ENCODE measurements at regions not wholly inside any gene's neighbourhood (a gene's known extent, or its start where the extent isn't known, plus 50 kb on each side); places are given as distances from the start of the nearest gene placed in this dataset.

DNA sequence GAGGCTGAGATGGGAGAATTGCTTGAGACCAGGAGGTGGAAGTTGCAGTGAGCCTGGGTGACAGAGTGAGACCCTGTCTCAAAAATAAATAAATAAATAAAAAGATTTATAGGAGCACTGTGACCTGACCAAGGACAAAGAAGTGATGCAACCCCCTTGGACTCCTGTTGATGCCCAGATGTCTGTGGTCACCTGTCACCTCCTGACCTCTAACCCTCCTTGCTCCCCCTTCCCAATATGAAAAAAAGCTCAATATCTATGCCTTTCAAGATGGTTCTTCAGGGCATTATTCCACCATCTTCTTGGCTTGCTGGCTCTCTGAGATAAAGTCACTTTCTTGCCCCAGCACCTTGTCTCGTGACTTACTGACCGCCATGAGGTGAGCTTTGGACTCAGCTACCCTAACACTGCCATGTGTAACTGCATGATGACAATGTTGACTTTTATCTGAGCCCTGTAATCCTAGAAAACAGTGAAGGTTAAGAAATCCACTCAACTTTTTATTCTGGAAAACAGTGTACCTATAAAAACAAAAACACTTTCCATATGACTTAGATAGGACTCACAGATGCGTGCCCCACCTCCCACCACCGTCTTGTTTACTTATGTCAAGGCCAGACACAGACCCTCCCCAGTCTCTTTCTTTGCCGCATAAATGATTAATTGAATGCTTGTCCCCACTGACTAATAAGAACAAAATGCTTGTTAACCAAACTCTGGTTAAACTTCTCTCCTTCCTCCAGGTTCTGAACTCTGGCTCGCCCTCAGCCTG, 360.5 kb downstream of the BUD13 start (continued):
- no peak for TF ChIP-seq ZNF292 (CRISPR knock-in tag; IDR thresholded peaks at IDR 0.05; ENCODE audit: borderline replicate concordance, low read depth)
- TF ChIP-seq, protein P1, sequence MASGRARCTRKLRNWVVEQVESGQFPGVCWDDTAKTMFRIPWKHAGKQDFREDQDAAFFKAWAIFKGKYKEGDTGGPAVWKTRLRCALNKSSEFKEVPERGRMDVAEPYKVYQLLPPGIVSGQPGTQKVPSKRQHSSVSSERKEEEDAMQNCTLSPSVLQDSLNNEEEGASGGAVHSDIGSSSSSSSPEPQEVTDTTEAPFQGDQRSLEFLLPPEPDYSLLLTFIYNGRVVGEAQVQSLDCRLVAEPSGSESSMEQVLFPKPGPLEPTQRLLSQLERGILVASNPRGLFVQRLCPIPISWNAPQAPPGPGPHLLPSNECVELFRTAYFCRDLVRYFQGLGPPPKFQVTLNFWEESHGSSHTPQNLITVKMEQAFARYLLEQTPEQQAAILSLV (CRISPR knock-in tag; IDR thresholded peaks at IDR 0.05; ENCODE audit: borderline replicate concordance) = no peak
- no peak for TF ChIP-seq ZC3H4 (CRISPR knock-in tag; IDR thresholded peaks at IDR 0.05; ENCODE audit: borderline replicate concordance)
- TF ChIP-seq FLYWCH1 (CRISPR knock-in tag; IDR thresholded peaks at IDR 0.05) = no peak
- 0 out of 2 replicates have a peak, but pooled peaks have one; percentile 43 for TF ChIP-seq ZNF670 (CRISPR knock-in tag; IDR thresholded peaks at IDR 0.05; ENCODE audit: borderline replicate concordance)
- TF ChIP-seq, protein P2, sequence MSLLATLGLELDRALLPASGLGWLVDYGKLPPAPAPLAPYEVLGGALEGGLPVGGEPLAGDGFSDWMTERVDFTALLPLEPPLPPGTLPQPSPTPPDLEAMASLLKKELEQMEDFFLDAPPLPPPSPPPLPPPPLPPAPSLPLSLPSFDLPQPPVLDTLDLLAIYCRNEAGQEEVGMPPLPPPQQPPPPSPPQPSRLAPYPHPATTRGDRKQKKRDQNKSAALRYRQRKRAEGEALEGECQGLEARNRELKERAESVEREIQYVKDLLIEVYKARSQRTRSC (CRISPR knock-in tag; IDR thresholded peaks at IDR 0.05; ENCODE audit: low read depth) = no peak
- 0 out of 2 replicates have a peak, but pooled peaks have one; percentile 34 for TF ChIP-seq TBX3 (IDR thresholded peaks at IDR 0.05; ENCODE audit: borderline replicate concordance)
- TF ChIP-seq ETV5 (CRISPR knock-in tag; IDR thresholded peaks at IDR 0.05; ENCODE audit: borderline replicate concordance) = 0 out of 2 replicates have a peak, but pooled peaks have one; percentile 2
- TF ChIP-seq, protein P3, sequence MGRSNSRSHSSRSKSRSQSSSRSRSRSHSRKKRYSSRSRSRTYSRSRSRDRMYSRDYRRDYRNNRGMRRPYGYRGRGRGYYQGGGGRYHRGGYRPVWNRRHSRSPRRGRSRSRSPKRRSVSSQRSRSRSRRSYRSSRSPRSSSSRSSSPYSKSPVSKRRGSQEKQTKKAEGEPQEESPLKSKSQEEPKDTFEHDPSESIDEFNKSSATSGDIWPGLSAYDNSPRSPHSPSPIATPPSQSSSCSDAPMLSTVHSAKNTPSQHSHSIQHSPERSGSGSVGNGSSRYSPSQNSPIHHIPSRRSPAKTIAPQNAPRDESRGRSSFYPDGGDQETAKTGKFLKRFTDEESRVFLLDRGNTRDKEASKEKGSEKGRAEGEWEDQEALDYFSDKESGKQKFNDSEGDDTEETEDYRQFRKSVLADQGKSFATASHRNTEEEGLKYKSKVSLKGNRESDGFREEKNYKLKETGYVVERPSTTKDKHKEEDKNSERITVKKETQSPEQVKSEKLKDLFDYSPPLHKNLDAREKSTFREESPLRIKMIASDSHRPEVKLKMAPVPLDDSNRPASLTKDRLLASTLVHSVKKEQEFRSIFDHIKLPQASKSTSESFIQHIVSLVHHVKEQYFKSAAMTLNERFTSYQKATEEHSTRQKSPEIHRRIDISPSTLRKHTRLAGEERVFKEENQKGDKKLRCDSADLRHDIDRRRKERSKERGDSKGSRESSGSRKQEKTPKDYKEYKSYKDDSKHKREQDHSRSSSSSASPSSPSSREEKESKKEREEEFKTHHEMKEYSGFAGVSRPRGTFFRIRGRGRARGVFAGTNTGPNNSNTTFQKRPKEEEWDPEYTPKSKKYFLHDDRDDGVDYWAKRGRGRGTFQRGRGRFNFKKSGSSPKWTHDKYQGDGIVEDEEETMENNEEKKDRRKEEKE (IDR thresholded peaks at IDR 0.05) = no peak
- TF ChIP-seq, protein P4, sequence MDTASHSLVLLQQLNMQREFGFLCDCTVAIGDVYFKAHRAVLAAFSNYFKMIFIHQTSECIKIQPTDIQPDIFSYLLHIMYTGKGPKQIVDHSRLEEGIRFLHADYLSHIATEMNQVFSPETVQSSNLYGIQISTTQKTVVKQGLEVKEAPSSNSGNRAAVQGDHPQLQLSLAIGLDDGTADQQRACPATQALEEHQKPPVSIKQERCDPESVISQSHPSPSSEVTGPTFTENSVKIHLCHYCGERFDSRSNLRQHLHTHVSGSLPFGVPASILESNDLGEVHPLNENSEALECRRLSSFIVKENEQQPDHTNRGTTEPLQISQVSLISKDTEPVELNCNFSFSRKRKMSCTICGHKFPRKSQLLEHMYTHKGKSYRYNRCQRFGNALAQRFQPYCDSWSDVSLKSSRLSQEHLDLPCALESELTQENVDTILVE (CRISPR knock-in tag; IDR thresholded peaks at IDR 0.05) = peak; percentile 38; the same call in 1 of the 2 replicates
- TF ChIP-seq ZNF737 (CRISPR knock-in tag; IDR thresholded peaks at IDR 0.05; ENCODE audit: borderline replicate concordance) = no peak
- 0 out of 2 replicates have a peak, but pooled peaks have one; percentile 28 for TF ChIP-seq KDM1A (CRISPR knock-in tag; IDR thresholded peaks at IDR 0.05)
- TF ChIP-seq CCDC6 (CRISPR knock-in tag; IDR thresholded peaks at IDR 0.05) = no peak
- TF ChIP-seq POGZ (CRISPR knock-in tag; IDR thresholded peaks at IDR 0.05) = peak; percentile 60; the same call in 1 of the 2 replicates
- TF ChIP-seq ZNF510 (CRISPR knock-in tag; IDR thresholded peaks at IDR 0.05; ENCODE audit: low read depth) = no peak
- TF ChIP-seq CENPT (CRISPR knock-in tag; IDR thresholded peaks at IDR 0.05; ENCODE audit: low read depth) = no peak
- peak; percentile 68; the same call in 1 of the 2 replicates for TF ChIP-seq GATA4 (IDR thresholded peaks at IDR 0.05; ENCODE audit: borderline replicate concordance, low read depth)
- TF ChIP-seq TCF7 (IDR thresholded peaks at IDR 0.05; ENCODE audit: low read depth) = 0 out of 2 replicates have a peak, but pooled peaks have one; percentile 22
- TF ChIP-seq NR2F1 (CRISPR knock-in tag; IDR thresholded peaks at IDR 0.05) = peak; percentile 38 to 70
- TF ChIP-seq ZNF788 (CRISPR knock-in tag; IDR thresholded peaks at IDR 0.05; ENCODE audit: borderline replicate concordance) = no peak
- no peak for TF ChIP-seq THYN1 (CRISPR knock-in tag; IDR thresholded peaks at IDR 0.05; ENCODE audit: borderline replicate concordance, low read depth)
- TF ChIP-seq NPAS2 (CRISPR knock-in tag; IDR thresholded peaks at IDR 0.05; ENCODE audit: borderline replicate concordance) = no peak
- TF ChIP-seq SMC3 (IDR thresholded peaks at IDR 0.05; ENCODE audit: low read length) = no peak; the same call in 1 of the 2 replicates
- TF ChIP-seq TGIF2 (CRISPR knock-in tag; IDR thresholded peaks at IDR 0.05) = peak; percentile 50; the same call in 1 of the 2 replicates

Measured in HepG2 (cell line).